DMS79 treated with DMSO at 0.1 percent for 48 hours (cell line): ENCODE measurements at regions not wholly inside any gene's neighbourhood (a gene's known extent, or its start where the extent isn't known, plus 50 kb on each side); places are given as distances from the start of the nearest gene placed in this dataset.
A peak's percentile ranks its signal among the peaks of the same experiment; 100 is the strongest.
"Not testable (repeated sequence)": the region's sequence is repeated elsewhere in the genome, so short reads cannot be mapped to it uniquely, and the experiment has no call there.

Experiments used
- DNase-seq: peaks from one replicate; lab custom pipeline; 2025; lab: John Stamatoyannopoulos, UW

DNA sequence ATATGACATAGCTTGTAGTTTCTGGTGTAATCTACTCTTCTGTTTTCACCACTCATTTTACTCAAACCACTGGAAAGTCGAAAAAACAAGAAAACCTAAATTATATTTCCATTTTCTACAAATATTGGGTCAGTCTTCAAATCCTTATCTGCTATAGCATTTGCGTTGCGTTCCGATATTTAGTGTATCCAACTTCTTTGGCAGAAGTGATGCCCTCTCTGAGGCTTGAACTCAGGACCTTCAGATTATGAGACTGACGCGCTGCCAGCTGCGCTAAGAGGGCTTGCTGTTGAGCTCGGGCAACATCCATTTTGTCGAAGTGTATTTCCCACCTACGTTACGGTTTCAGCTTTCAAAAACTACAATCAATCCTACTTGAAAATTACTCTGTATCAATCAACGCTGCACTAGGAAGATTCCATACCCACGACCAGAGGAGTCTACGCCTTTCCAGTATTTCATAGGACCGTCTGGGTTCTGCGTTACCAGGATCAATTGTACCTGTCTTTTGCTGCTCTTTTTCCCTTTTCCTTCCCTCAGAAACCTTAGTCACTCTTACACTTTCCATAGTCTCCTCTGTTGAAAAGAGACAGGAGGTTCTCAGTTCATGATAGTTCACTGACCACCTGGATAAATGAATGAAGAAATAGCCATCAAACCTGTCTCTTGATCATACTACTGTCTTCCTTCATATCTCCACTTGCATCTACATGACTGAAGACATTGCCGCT is 140.5 kb upstream of the ZNF322 start:
- not testable (repeated sequence) for DNase-seq

DNA sequence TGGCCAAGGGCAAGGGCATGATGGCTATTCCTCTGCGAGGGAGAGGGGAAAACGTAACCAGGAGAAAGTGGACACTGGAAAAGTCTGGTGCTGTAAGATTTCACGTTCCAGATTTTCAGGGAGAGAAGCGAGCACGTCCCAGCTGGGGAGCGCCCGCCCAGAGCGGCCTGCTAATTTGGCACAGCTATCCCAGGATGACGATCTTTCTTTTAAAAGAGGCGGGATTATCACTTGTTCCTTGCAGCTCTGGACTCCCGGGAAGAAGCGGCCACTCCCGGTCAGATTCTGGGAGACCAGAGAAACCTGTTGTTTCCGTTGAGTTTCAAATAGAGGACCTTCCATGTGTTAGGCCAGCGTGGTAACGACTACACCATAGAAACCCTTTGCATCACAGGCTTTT is 144.2 kb upstream of the ZNF322 start:
- DNase-seq: not testable (repeated sequence)

DNA sequence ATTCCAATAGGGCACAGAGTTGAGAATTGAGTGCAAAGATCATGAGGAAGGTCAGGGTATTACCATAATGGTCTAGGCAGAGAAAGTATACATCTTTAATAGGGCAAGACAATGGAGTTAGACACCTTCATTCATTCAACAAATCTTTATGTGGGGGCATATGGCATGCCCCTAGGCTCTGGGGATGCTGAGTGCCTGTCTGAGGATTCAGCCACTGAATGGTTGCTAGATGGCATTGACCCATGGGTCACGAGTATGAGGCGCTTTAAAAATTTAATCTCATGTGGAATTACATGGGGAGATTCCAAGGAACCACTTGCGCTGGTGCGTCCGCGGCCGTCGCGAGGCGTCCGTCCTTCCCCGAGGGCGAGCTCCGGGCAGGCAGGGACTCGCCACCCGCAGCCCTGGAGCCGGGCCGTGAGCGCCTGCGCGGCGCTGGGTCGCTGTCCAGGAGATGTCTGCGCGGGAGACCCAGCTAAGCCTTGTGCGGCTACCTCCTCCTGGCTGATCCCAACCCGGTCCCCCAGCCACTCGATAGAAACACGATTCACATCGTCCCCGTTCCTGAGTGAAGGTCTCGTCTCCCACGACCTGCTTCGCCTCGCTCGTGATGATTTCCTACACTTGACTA is 152.1 kb upstream of the ZNF322 start:
- DNase-seq: not testable (repeated sequence)

DNA sequence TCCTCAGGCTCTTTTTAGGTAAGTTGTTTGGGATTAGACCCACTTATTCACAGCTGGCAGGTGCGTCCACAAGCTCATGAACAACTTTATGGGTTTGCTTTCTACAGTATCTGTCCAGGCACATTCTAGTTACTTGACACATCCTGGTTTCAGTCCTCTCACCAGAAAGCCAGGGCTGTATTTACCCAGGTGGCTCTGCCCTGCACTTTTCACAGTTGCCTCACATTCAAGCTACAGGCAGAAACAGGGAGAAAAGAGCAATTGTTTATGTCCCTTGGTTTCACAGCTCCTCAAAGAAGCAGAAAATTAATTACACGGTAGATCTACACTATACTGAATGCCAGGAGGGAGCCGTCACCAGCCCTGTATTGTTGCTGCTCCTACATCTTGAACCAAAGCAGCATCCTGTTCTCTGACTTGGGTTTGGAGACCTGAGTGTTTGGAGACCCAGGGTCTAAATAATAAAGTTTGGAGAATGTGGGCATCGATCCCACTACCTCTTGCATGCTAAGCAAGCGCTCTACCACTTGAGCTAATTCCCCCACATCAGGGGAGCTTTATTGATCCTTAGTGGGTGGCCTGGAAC is 159.2 kb upstream of the ZNF322 start:
- DNase-seq: not testable (repeated sequence)

DNA sequence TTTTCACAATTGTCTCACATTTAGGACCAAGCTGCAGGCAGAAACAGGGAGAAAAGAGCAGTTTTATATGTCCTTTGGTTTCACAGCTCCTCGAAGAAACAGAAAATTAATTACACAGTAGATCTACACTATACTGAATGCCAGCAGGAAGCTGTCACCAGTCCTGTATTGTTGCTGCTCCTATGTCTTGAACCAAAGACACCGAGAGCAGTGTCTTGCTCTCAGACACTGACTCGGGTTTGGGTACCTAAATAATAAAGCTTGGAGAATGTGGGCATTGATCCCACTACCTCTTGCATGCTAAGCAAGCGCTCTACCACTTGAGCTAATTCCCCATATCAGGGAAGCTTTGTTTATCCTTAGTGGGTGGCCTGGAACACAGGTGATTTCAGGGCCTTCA is 168.4 kb upstream of the ZNF322 start:
- not testable (repeated sequence) for DNase-seq

DNA sequence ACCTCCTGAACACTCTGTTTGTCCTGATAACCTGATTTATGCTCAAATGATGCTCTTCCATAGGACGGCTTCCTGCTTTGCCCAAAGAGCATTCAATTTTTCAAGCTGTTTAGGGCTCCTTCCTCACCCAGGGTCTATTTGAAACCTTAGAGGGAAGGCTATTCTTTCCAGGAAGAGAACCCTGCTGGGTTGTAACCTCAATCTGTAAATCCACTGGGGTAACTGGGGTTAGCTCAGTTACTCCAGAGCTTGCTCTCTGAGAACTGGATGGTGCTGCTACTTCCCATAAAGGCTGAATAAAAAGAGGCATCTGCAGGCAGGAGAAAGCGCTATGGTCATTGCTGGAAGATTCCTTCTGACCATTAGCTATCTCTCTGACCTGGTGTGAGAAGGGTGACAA is 169.9 kb upstream of the ZNF322 start:
- DNase-seq: not testable (repeated sequence)

DNA sequence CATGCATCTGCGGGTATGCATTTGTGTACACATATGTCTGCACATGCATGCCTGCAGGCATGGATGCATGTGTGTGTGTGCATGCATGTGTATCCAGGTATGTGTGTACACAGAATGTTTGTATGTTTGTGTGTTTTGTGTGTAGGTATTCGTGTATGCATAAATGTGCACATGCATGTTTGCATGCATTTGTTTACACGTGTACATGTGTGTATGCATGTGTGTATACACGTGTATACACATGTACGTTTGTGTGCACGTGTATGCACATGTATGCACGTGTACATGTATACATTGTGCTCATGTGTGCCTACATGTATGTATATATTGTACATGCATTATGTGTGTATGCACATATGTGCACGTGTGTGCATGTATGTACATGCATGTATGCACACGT is 171.4 kb upstream of the ZNF322 start:
- not testable (repeated sequence) for DNase-seq

DNA sequence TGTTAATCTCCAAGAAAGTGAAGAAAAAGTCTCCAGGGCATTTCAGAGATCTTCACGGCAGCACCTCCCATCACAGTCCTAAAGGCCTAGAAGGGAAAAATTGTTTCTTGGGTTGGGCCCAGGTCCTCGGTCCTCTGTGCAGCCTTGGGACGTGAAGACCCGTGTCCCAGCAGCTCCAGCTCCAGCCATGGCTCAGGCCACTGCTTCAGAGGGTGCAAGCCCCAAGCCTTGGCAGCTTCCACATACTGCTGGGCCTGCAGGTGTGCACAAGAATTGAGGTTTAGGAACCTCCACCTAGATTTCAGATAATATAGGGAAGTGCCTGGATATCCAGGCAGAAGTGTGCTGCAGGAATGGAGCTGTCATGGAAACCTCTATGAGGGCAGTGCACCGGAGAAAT is 176.2 kb upstream of the ZNF322 start:
- not testable (repeated sequence) for DNase-seq

DNA sequence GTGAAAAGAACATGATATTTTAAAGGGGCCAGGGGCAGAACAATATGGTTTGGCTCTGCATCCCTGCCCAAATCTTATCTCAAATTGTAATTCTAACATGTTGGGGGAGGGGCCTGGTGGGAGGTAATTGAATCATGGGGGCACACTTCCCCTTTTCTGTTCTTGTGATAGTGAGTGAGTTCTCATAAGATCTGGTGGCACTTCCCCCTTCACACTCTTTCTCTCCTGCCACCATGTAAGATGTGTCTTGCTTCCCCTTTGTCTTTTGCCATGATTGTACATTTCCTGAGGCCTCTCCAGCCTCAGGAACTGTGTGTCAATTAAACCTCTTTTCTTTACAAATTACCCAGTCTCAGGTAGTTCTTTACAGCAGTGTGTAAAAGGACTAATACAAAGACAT is 177.1 kb upstream of the ZNF322 start:
- DNase-seq: not testable (repeated sequence)

DNA sequence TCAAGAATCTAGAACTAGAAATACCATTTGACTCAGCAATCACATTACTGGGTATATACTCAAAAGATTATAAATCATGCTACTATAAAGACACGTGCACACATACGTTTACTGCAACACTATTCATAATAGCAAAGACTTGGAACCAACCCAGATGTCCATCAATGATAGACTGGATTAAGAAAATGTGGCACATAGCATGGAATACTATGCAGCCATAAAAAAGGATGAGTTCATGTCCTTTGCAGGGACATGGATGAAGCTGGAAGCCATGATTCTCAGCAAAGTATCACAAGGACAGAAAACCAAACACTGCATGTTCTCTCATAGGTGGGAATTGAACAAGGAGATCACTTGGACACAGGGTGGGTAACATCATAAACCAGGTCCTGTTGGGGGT is 185.3 kb upstream of the ZNF322 start:
- not testable (repeated sequence) for DNase-seq

DNA sequence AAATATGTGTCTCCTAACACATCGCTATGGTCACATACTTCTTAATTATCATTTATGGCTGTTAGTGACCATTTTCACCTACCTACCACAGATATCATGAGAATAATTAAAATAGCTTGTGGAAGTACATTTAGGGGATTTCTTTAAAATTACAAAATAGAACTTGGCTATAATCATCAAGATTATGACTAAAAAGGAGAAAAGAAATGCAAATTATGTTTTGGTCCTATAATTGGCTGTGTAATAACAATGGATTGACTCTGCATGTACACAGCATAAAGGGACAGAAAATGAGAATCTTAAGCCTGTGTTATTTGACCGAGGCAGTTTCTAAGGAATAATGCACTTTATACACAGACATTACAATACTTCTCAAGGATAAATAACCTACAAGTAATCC is 197.7 kb upstream of the ZNF322 start:
- DNase-seq: not testable (repeated sequence)

DNA sequence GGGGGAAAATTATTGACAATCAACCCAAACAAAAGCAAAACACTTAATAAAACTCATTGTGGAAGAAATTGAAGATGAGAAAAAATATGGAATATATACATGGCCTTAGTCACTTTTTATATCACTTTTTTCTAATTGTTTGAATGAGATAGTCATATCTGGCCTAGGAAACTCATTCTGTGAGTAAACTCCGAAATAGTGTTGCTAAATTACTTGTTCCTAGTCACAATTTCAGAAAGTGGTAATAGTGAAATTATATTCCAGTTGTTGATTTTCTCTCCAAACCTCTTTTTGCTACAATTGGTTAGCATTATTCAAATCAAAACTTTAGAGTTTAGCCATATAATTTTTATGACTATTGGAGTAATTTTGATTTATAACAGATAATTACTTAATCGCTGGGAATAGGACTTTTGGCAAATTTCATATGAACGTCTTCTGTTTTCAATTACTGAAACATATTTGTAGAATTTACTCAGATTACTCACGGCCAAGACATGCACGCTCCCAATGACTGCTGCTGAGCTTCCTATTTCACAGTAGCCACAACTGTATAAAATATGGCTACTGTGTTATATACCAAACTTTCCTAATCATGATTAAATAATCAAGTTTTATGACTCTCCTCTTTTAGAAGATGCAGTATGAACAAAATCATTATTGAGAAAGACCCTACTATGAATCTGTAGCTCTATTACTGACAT is 199.7 kb upstream of the ZNF322 start:
- not testable (repeated sequence) for DNase-seq

DNA sequence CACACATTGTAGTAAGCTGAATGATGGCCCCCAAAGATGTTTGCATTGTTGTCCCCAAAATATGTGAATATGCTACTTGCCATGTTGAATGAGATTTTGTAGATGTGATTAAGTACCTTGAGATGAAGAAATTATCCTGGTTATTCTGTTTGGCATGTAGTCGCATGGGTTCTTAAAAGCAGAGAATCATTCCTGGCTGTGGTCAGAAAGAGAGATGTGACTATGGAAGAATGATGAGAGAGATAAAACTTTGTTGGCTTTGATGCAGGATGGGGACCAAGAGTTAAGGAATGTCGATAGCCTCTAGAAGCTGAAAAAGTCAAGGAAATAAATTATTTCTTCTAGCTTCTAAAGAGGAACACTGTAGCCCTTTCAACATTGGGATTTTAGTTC is 200.2 kb upstream of the ZNF322 start:
- not testable (repeated sequence) for DNase-seq

DNA sequence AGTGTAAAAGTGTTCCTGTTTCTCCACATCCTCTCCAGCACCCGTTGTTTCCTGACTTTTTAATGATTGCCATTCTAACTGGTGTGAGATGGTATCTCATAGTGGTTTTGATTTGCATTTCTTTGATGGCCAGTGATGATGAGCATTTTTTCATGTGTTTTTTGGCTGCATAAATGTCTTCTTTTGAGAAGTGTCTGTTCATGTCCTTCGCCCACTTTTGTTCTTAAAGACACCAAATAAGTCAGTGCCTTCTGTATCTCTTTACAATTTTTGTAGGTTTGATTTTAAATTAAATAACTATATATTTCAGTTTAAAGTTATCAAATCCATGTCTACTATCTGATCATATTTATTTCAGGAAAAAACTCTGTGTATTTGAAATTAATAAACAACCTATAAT is 202.4 kb upstream of the ZNF322 start:
- DNase-seq: not testable (repeated sequence)

DNA sequence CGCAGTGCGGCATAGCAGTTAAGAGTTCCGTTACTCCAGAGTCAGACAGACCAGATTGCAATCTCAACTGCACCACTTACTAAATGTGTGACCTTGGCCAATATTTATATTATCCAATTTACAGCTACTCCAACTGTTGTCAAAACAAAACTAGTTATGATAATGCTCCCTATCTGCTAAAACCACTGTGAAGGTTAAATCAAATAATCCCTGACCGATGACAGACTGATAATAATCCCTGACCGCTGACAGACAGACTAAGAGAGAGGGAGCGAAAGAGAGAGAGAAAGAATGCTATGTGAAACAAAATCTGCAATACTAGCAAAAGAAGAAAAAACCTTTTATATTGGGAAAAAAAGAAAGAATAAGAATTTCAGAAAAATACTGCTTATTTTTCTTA is 204.1 kb upstream of the ZNF322 start:
- not testable (repeated sequence) for DNase-seq

DNA sequence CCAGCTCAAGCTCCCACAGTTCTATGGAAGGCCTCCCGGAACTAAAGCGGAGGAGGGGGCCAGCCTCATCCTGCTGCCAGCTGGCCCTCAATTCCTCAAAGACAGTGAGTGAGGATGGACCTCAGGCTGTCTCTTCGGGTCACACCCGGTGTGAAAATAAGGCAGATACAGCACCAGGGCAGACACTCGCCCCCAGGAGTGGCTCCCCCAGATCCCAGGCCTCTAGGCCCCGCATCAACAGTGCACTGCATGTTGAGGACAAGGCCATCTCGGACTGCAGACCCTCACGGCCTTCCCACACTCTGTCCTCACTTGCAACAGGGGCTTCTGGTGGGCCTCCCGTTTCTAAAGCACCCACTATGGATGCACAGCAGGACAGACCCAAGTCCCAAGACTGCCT is 239.2 kb upstream of the ZNF322 start:
- not testable (repeated sequence) for DNase-seq

DNA sequence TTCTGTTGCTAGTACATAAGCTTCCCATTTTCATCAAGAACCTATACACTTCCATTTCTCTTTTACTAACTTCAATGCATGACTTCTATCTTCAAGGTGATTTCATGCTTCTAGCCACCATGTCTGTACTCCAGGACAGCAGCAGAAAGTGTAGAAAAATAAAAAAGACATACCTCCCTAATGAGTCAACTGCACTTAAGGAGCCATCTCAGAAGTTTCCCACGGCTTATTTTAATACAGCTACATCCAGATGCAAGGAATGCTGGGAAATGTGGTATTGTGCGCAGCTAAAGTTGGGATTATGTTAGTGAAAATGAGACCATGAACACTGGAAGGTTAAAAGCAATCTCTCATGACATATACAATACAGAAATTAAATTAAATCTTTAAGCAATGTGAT is 264.7 kb upstream of the ZNF322 start:
- not testable (repeated sequence) for DNase-seq

DNA sequence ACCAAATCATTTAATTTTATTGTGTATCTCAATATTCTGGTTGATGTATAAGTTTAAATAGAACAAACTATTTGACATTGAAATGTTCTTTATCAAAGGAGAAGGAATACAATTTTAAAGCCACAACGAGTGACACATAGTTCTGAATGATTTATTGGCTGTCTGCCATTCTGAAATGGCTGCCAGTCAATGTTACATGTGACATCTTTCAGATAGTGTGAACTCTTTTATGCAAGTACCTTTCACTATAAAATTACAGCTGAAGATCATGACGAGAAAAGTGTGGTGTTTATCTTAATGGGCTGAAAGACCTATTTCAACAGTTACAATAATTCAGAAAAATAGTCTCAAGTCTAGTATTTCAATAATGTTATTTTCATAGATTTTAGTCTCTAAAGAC is 268.6 kb upstream of the ZNF322 start:
- not testable (repeated sequence) for DNase-seq

DNA sequence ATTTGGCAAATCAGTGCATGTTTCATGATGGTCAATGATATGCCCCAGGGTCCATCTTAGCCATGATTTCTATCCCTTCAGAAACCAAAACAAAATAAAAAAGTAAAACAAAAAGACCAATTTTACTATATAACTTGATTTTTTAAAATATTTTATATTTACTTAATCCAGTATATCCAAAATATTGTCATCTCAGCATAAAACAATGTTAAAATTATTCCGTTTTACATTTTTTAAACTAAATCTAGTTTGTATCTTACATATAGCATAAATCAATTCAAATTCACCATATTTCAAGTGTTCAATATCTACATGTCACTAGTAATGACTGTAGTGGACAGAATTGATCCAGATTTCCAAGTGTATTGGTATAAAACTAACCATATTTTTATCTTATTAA is 277.7 kb upstream of the ZNF322 start:
- not testable (repeated sequence) for DNase-seq

DNA sequence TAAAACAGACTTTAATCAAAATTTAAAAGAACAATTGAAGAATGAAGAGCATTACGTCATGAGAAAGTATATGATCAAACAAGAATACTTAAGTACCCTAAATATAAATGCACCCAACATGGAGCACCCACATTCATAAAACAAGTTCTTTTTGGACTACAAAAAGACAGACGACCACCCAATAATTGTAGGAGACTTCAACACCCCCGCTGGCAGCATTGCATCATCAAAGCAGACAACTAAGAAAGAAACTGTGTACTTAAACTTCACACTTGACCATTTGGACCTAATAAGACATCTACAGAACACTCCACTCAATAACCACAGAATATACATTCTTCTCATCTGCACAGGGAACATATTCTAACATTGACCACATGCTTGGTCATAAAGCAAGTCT is 291.7 kb upstream of the ZNF322 start:
- not testable (repeated sequence) for DNase-seq

DNA sequence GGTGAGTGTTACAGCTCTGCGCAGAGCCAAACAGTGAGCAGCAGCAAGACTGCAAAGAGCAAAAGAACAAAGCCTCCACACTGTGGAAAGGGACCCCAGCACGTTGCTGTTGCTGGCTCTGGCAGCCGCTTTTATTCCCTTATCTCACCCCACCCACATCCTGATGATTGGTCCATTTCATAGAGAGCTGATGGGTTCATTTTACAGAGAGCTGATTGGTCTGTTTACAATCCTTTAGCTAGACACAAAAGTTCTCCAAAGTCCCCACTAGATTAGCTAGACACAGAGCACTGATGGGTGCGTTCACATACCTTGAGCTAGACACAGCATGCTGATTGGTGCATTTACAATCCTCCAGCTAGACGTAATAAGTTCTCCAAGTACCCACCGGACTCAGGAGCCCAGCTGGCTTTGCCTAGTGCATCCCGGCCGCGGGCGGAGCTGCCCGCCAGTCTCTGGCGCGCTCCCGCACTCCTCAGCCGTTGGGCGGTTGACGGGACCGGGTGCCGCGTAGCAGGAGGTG is 291.4 kb upstream of the PRSS16 start:
- DNase-seq: peak; percentile 50

DNA sequence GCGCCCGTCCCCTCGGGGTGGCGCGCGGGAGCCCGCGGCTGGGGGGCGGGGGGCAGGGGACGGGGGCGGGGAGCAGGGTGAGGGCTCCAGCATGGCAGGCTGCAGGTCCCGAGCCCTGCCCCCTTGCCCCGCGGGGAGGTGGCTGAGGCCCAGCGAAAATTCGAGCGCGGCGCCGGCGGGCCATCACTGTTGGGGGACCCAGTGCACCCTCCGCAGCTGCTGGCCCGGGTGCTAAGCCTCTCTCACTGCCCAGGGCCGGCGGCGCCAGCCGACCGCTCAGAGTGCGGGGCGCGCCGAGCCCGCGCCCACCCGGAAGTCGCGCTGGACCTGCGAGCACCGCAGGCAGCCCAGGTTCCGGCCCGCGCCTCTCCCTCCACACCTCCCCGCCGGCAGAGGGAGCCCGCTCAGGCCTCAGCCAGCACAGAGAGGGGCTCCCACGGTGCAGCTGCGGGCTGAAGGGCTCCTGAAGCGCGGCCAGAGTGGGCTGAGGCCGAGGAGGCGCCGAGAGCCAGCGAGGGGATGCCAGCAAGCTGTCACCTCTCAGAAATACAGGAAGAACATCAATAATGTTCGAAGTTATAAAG is 290.8 kb upstream of the PRSS16 start:
- not testable (repeated sequence) for DNase-seq
